ENCODE measurements at regions not wholly inside any gene's neighbourhood (a gene's known extent, or its start where the extent isn't known, plus 50 kb on each side); places are given as distances from the start of the nearest gene placed in this dataset.

DNA sequence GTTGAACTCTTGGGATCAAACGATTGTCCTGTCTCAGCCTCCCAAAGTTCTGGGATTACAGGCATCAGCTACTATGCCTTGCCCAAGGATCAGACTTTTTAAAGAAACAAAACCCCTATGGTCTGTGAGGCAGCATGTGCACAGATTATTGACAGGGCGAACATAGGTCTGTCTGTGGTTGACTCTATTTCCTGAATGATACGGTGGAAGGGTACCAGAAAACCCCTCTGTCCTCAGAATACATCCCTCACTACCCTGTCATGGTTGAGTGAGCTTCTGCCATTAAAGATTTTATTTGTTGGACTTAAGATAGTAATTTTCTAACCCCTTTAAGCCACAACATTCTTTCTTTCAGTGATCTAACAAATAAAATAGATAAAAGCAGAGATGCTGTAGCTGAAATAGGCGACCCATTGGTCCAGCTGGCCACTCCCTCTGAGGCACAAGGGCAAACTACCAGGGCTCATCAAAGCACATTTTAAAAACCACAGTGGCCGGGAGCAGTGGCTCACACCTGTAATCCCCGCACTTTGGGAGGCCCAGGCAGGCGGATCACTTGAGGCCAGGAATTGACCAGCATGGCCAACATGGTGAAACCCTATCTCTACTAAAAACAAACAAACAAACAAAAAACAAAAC lies 84.9 kb upstream of the ANKRD55 start:
- no peak for TF ChIP-seq EZH2 (IDR thresholded peaks at IDR 0.05; ENCODE audit: low read length, missing control alignments)
- TF ChIP-seq, protein P1, sequence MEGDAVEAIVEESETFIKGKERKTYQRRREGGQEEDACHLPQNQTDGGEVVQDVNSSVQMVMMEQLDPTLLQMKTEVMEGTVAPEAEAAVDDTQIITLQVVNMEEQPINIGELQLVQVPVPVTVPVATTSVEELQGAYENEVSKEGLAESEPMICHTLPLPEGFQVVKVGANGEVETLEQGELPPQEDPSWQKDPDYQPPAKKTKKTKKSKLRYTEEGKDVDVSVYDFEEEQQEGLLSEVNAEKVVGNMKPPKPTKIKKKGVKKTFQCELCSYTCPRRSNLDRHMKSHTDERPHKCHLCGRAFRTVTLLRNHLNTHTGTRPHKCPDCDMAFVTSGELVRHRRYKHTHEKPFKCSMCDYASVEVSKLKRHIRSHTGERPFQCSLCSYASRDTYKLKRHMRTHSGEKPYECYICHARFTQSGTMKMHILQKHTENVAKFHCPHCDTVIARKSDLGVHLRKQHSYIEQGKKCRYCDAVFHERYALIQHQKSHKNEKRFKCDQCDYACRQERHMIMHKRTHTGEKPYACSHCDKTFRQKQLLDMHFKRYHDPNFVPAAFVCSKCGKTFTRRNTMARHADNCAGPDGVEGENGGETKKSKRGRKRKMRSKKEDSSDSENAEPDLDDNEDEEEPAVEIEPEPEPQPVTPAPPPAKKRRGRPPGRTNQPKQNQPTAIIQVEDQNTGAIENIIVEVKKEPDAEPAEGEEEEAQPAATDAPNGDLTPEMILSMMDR (conservative IDR thresholded peaks at IDR 0.05 in 1 of 2, IDR thresholded peaks at IDR 0.05 in 1 of 2; ENCODE audit: low read depth in 1 of 2, low read length in 2 of 2), result no peak
- Histone ChIP-seq H3K79me2 (ENCODE audit: control insufficient read depth, insufficient read depth, low read length) (no peaks in the 10 kb centered on the region), H4K20me1 (ENCODE audit: control insufficient read depth, extremely low read depth, insufficient read depth, low read length) (no peaks in the 10 kb centered on the region), H2AFZ (ENCODE audit: low read length) (no peak overlapping the region), H3K27ac (ENCODE audit: insufficient read depth, low read length) (no peak overlapping the region), H3K4me3 (replicated peaks in 1 of 4; ENCODE audit: control extremely low read depth in 1 of 4, insufficient read depth in 1 of 4, low read depth in 3 of 4, low read length in 4 of 4) (no peak overlapping the region), H3K9ac (ENCODE audit: insufficient read depth, low read length) (no peak overlapping the region), H3K27me3 (ENCODE audit: control insufficient read depth, insufficient read depth, low read length) (no peaks in the 10 kb centered on the region), H3K4me1 (ENCODE audit: control insufficient read depth, extremely low read depth, insufficient read depth, low read length) (peaks cover 6% of the 10 kb centered on the region), H3K36me3 (ENCODE audit: control insufficient read depth, insufficient read depth, low read length) (no peaks in the 10 kb centered on the region), H3K4me2 (ENCODE audit: extremely low read depth, insufficient read depth, low read length) (no peak overlapping the region), H3K9me3 (ENCODE audit: control insufficient read depth, insufficient read depth, low read depth, low read length) (no peaks in the 10 kb centered on the region)
- no peak for DNase-seq (ENCODE audit: low read depth in 2 of 2)

DNA sequence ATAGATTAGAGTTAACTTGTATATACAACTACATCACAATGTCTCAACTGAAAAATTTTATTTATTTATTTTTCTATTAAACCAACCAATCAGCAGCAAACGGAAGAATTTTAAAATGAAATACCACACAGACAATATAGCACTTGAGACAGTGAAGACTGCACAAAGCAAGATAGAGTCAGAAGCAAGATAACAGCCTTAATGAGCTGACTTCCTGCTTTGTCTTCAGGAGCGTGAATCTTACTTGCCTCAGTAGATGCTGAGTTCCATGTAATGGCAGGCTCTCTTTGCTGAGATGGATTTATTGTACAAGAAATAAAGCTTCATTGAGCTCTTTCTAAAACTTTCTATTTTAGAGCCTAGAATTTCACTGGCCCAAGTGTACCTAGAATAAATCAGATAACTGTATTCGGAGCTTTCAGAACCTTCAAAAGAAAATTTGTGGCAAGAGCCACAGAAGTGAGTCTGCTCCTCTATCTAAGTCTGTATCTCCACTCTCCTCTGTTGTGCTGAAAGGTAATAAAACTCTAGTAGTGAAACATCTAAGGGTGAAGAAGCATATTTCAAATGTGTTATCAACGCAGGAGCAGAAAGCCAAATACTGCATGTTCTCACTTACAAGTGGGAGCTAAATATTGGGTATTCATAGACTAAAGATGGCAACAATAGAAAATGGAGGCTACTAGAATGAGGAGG lies 83.3 kb upstream of the ANKRD55 start:
- DNase-seq (ENCODE audit: low read depth in 2 of 2), result no peak
- no peak overlapping the region for H2AFZ ChIP-seq (ENCODE audit: low read length)
- H3K27ac ChIP-seq (ENCODE audit: insufficient read depth, low read length), result no peak overlapping the region
- no peak overlapping the region for H3K9ac ChIP-seq (ENCODE audit: insufficient read depth, low read length)
- H3K4me2 ChIP-seq (ENCODE audit: extremely low read depth, insufficient read depth, low read length), result no peak overlapping the region
- H3K79me2 ChIP-seq (ENCODE audit: control insufficient read depth, insufficient read depth, low read length), result no peaks in the 10 kb centered on the region
- no peaks in the 10 kb centered on the region for H4K20me1 ChIP-seq (ENCODE audit: control insufficient read depth, extremely low read depth, insufficient read depth, low read length)
- H3K9me3 ChIP-seq (ENCODE audit: control insufficient read depth, insufficient read depth, low read depth, low read length), result no peaks in the 10 kb centered on the region
- no peaks in the 10 kb centered on the region for H3K36me3 ChIP-seq (ENCODE audit: control insufficient read depth, insufficient read depth, low read length)
- no peak overlapping the region for H3K4me3 ChIP-seq (replicated peaks in 1 of 4; ENCODE audit: control extremely low read depth in 1 of 4, insufficient read depth in 1 of 4, low read depth in 3 of 4, low read length in 4 of 4)
- peaks cover 6% of the 10 kb centered on the region for H3K4me1 ChIP-seq (ENCODE audit: control insufficient read depth, extremely low read depth, insufficient read depth, low read length)
- no peak for TF ChIP-seq EZH2 (IDR thresholded peaks at IDR 0.05; ENCODE audit: low read length, missing control alignments)
- TF ChIP-seq, protein P1 (conservative IDR thresholded peaks at IDR 0.05 in 1 of 2, IDR thresholded peaks at IDR 0.05 in 1 of 2; ENCODE audit: low read depth in 1 of 2, low read length in 2 of 2), result no peak
- H3K27me3 ChIP-seq (ENCODE audit: control insufficient read depth, insufficient read depth, low read length), result no peaks in the 10 kb centered on the region

DNA sequence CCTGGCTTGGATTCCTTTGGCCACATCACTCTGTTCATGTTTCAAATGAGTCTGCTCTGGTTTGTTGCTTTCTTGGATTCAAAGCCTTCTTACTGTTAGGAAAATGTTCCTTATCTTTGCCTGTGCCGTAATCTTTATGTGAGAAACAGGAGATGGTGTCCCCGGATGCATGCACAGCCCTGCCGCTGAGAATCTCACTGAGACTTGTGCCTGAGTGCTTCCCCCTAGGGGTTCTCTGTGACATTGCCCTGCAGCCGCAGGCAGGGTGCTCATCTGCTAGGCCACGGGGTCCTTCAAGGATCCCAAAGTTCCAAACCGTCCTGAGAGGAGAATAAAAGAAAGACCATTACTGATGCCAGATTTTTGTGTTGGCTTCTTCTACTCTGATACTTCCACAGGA lies 81.4 kb upstream of the ANKRD55 start:
- peaks cover 2% of the 10 kb centered on the region for H3K4me1 ChIP-seq (ENCODE audit: control insufficient read depth, extremely low read depth, insufficient read depth, low read length)
- H3K4me2 ChIP-seq (ENCODE audit: extremely low read depth, insufficient read depth, low read length), result no peak overlapping the region
- no peak overlapping the region for H3K4me3 ChIP-seq (replicated peaks in 1 of 4; ENCODE audit: control extremely low read depth in 1 of 4, insufficient read depth in 1 of 4, low read depth in 3 of 4, low read length in 4 of 4)
- no peak overlapping the region for H2AFZ ChIP-seq (ENCODE audit: low read length)
- H3K36me3 ChIP-seq (ENCODE audit: control insufficient read depth, insufficient read depth, low read length), result no peaks in the 10 kb centered on the region
- TF ChIP-seq EZH2 (IDR thresholded peaks at IDR 0.05; ENCODE audit: low read length, missing control alignments), result no peak
- TF ChIP-seq, protein P1 (conservative IDR thresholded peaks at IDR 0.05 in 1 of 2, IDR thresholded peaks at IDR 0.05 in 1 of 2; ENCODE audit: low read depth in 1 of 2, low read length in 2 of 2), result peak in 1 of 2 donors; percentile 79
- H3K27ac ChIP-seq (ENCODE audit: insufficient read depth, low read length), result no peak overlapping the region
- no peak overlapping the region for H3K9ac ChIP-seq (ENCODE audit: insufficient read depth, low read length)
- no peaks in the 10 kb centered on the region for H4K20me1 ChIP-seq (ENCODE audit: control insufficient read depth, extremely low read depth, insufficient read depth, low read length)
- no peaks in the 10 kb centered on the region for H3K27me3 ChIP-seq (ENCODE audit: control insufficient read depth, insufficient read depth, low read length)
- DNase-seq (ENCODE audit: low read depth in 2 of 2), result peak in 1 of 2 donors; percentile 31
- no peaks in the 10 kb centered on the region for H3K79me2 ChIP-seq (ENCODE audit: control insufficient read depth, insufficient read depth, low read length)
- no peaks in the 10 kb centered on the region for H3K9me3 ChIP-seq (ENCODE audit: control insufficient read depth, insufficient read depth, low read depth, low read length)

Data from fibroblast of lung (primary cell).